ENCODE measurements at regions not wholly inside any gene's neighbourhood (a gene's known extent, or its start where the extent isn't known, plus 50 kb on each side); places are given as distances from the start of the nearest gene placed in this dataset.

- TF ChIP-seq SUZ12 (IDR thresholded peaks at IDR 0.05): no peak
- TF ChIP-seq SP1 (IDR thresholded peaks at IDR 0.05): no peak
- no peak for TF ChIP-seq HDGF (IDR thresholded peaks at IDR 0.05; ENCODE audit: borderline replicate concordance)
- no peak for TF ChIP-seq ELF4 (IDR thresholded peaks at IDR 0.05)
- TF ChIP-seq BHLHE40 (IDR thresholded peaks at IDR 0.05; ENCODE audit: borderline replicate concordance): no peak
- no peak for TF ChIP-seq FOXK2 (IDR thresholded peaks at IDR 0.05)
- TF ChIP-seq TARDBP (IDR thresholded peaks at IDR 0.05): no peak
- no peak for TF ChIP-seq ARNT (IDR thresholded peaks at IDR 0.05)
- no peak for TF ChIP-seq ZNF384 (IDR thresholded peaks at IDR 0.05)
- TF ChIP-seq FOXA1 (IDR thresholded peaks at IDR 0.05): no peak
- no peak for TF ChIP-seq NFRKB (IDR thresholded peaks at IDR 0.05)
Measured at GRCh38 chr11:11143849-11144248, 209.2 kb downstream of the CSNK2A3 start.
